OCI-LY7 (cell line): ENCODE measurements at regions not wholly inside any gene's neighbourhood (a gene's known extent, or its start where the extent isn't known, plus 50 kb on each side); places are given as distances from the start of the nearest gene placed in this dataset.

ENCODE experiments used
- EZH2phosphoT487 ChIP-seq: fragments of 200-600 bp; sonication (generic); IDR thresholded peaks from 2 replicates; pipeline ENCODE4 v1.6.1; 2018; ENCODE audit warnings: low read depth, borderline replicate concordance, mild to moderate bottlenecking, mixed run types, antibody characterized with exemption, low read length, moderate library complexity, mixed read lengths
- TF ChIP-seq, protein P1 (sequence below): fragments of 200-600 bp; sonication (generic); conservative IDR thresholded peaks from 2 replicates; pipeline ENCODE4 v1.5.1; 2014; ENCODE audit warnings: mild to moderate bottlenecking, antibody characterized with exemption, low read length, moderate library complexity, mixed read lengths

GRCh38 chr14:61997161-61997560 lies 234.9 kb downstream of the SNAPC1 start:
- TF ChIP-seq, protein P1, sequence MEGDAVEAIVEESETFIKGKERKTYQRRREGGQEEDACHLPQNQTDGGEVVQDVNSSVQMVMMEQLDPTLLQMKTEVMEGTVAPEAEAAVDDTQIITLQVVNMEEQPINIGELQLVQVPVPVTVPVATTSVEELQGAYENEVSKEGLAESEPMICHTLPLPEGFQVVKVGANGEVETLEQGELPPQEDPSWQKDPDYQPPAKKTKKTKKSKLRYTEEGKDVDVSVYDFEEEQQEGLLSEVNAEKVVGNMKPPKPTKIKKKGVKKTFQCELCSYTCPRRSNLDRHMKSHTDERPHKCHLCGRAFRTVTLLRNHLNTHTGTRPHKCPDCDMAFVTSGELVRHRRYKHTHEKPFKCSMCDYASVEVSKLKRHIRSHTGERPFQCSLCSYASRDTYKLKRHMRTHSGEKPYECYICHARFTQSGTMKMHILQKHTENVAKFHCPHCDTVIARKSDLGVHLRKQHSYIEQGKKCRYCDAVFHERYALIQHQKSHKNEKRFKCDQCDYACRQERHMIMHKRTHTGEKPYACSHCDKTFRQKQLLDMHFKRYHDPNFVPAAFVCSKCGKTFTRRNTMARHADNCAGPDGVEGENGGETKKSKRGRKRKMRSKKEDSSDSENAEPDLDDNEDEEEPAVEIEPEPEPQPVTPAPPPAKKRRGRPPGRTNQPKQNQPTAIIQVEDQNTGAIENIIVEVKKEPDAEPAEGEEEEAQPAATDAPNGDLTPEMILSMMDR = no peak
- no peak for TF ChIP-seq EZH2phosphoT487
